Erythroblast (primary cell): ENCODE measurements at regions not wholly inside any gene's neighbourhood (a gene's known extent, or its start where the extent isn't known, plus 50 kb on each side); places are given as distances from the start of the nearest gene placed in this dataset.

Experiments used
- GATA1 ChIP-seq: IDR thresholded peaks from 2 replicates; pipeline ENCODE4 v1.6.1; 2011; ENCODE audit warnings: low read depth, mild to moderate bottlenecking, control low read depth, low read length, moderate library complexity
- POLR2A ChIP-seq: IDR thresholded peaks from 2 replicates; pipeline ENCODE4 v1.6.1; 2011; ENCODE audit warnings: mild to moderate bottlenecking, low read length

GRCh38 chr18:38367473-38367872, 801.9 kb upstream of the CELF4 start:
- no peak for TF ChIP-seq POLR2A
- TF ChIP-seq GATA1: no peak
